ENCODE measurements at regions not wholly inside any gene's neighbourhood (a gene's known extent, or its start where the extent isn't known, plus 50 kb on each side); places are given as distances from the start of the nearest gene placed in this dataset.
"Not testable (repeated sequence)": the region's sequence is repeated elsewhere in the genome, so short reads cannot be mapped to it uniquely, and the experiment has no call there.

GRCh38 chr16:29607428-29607823, 55.6 kb upstream of the SPN start:
- Mint-ChIP-seq H3K36me3 (ENCODE audit: insufficient read depth) (peaks cover 21% of the 10 kb centered on the region), H3K4me3 (peak overlapping the region; percentile 22)
- ATAC-seq = not testable (repeated sequence)

GRCh38 chr16:29612381-29613306, 50.4 kb upstream of the SPN start:
- not testable (repeated sequence) for H3K9me3 Mint-ChIP-seq; DNase-seq; H3K27me3 Mint-ChIP-seq (ENCODE audit: low read depth); H3K36me3 Mint-ChIP-seq (ENCODE audit: insufficient read depth)
- ATAC-seq = peak; percentile 78 to 80
- Mint-ChIP-seq H3K4me3 (peak overlapping the region; percentile 95), H3K4me1 (ENCODE audit: low read depth) (peaks cover 10% of the 10 kb centered on the region)

More at GRCh38 chr16:29607428-29607823, 55.6 kb upstream of the SPN start:
- H3K4me1 Mint-ChIP-seq (ENCODE audit: low read depth) = peaks cover 40% of the 10 kb centered on the region
- H3K27me3 Mint-ChIP-seq (ENCODE audit: low read depth); DNase-seq; H3K9me3 Mint-ChIP-seq: not testable (repeated sequence)

All from activated T-cell treated with anti-CD3 and anti-CD28 coated beads, Interleukin-2, amount 50 U/mL, for 4 hours (primary cell).